HL-60 (cell line): ENCODE measurements at regions not wholly inside any gene's neighbourhood (a gene's known extent, or its start where the extent isn't known, plus 50 kb on each side); places are given as distances from the start of the nearest gene placed in this dataset.

Experiments used
- DNase-seq, 2 experiments: peaks; one replicate each; pipeline ENCODE4 v3.0.0-alpha.2; 2010 to 2020; ENCODE audit warnings: low read depth in 1 of 2, low spot score in 1 of 2
- H3K27ac ChIP-seq: fragments of 250-450 bp; sonication (Bioruptor Pico); replicated peaks from 2 replicates; pipeline ENCODE4 v1.5.1; 2020; ENCODE audit warnings: mild to moderate bottlenecking, moderate library complexity
- H3K27me3 ChIP-seq: fragments of 250-450 bp; sonication (Bioruptor Pico); 2 replicates; pipeline ENCODE4 v1.5.1; 2021; ENCODE audit warnings: mild to moderate bottlenecking, moderate library complexity; ENCODE audit not compliant: insufficient read depth, poor library complexity, severe bottlenecking
- H3K4me3 ChIP-seq: replicated peaks from 2 replicates; pipeline ENCODE4 v1.5.1; 2011; ENCODE audit warnings: mild to moderate bottlenecking, control low read depth, low read length; ENCODE audit not compliant: insufficient read depth
- CTCF ChIP-seq: IDR thresholded peaks from one replicate; pipeline ENCODE4 v1.5.1; 2011; ENCODE audit warnings: low read length, control low read depth, inconsistent platforms; ENCODE audit not compliant: insufficient read depth
- GABPA ChIP-seq: IDR thresholded peaks from 2 replicates; pipeline ENCODE4 v1.6.1; 2012; ENCODE audit warnings: low read depth
- POLR2AphosphoS5 ChIP-seq: IDR thresholded peaks from 2 replicates; pipeline ENCODE4 v1.6.1; 2012; ENCODE audit warnings: low read depth
- REST ChIP-seq: IDR thresholded peaks from 2 replicates; pipeline ENCODE4 v1.6.1; 2012; ENCODE audit warnings: low read depth; ENCODE audit not compliant: insufficient replicate concordance
- SPI1 ChIP-seq: IDR thresholded peaks from 2 replicates; pipeline ENCODE4 v1.6.1; 2012; ENCODE audit warnings: low read depth, mild to moderate bottlenecking, borderline replicate concordance

GRCh38 chr11:112525844-112526590 lies 265.4 kb upstream of the PLET1 start:
- TF ChIP-seq POLR2AphosphoS5 = no peak
- no peak for TF ChIP-seq REST
- TF ChIP-seq SPI1 = no peak
- TF ChIP-seq GABPA = no peak
- TF ChIP-seq CTCF = no peak
- Histone ChIP-seq H3K27ac (no peak overlapping the region), H3K27me3 (no peaks in the 10 kb centered on the region), H3K4me3 (no peak overlapping the region)
- no peak for DNase-seq

- no peak for TF ChIP-seq CTCF
- no peaks in the 10 kb centered on the region for H3K27me3 ChIP-seq
- no peak overlapping the region for H3K27ac ChIP-seq
- H3K4me3 ChIP-seq = no peak overlapping the region
- no peak for DNase-seq
Measured at GRCh38 chr11:112526699-112527416, 266.2 kb upstream of the PLET1 start.

- no peak for DNase-seq
- Histone ChIP-seq H3K4me3 (no peak overlapping the region), H3K27ac (no peak overlapping the region), H3K27me3 (peaks cover 4% of the 10 kb centered on the region)
- TF ChIP-seq SPI1 (no peak), REST (no peak), POLR2AphosphoS5 (no peak), CTCF (no peak), GABPA (no peak)
Measured at GRCh38 chr11:112529071-112529470, 268.4 kb upstream of the PLET1 start.

GRCh38 chr11:112532506-112532905 lies 271.8 kb upstream of the PLET1 start:
- DNase-seq = no peak
- Histone ChIP-seq H3K4me3 (no peak overlapping the region), H3K27me3 (peaks cover 4% of the 10 kb centered on the region), H3K27ac (no peak overlapping the region)
- TF ChIP-seq POLR2AphosphoS5 (no peak), REST (no peak), CTCF (no peak), SPI1 (no peak), GABPA (no peak)
